Stimulated activated CD8-positive, alpha-beta memory T cell treated with anti-CD3 and anti-CD28 coated beads, Interleukin-7, amount 100 ng/mL, for 1 hour (primary cell): ENCODE measurements at regions not wholly inside any gene's neighbourhood (a gene's known extent, or its start where the extent isn't known, plus 50 kb on each side); places are given as distances from the start of the nearest gene placed in this dataset.

ENCODE experiments used
- DNase-seq, 2 donors: peaks; one replicate each; pipeline ENCODE4 v3.0.0-alpha.2; 2020; ENCODE audit warnings: low read depth in 2 of 2

GRCh38 chr5:54718656-54719055 is 201.1 kb downstream of the SNX18 start:
- no peak for DNase-seq

- no peak for DNase-seq
These were observed 200.3 kb downstream of the SNX18 start for GRCh38 chr5:54717870-54718269.

GRCh38 chr5:54717459-54717858 is 199.9 kb downstream of the SNX18 start:
- DNase-seq: no peak

GRCh38 chr5:54713923-54714581 is 196.5 kb downstream of the SNX18 start:
- no peak for DNase-seq

GRCh38 chr5:54709096-54709495 is 191.5 kb downstream of the SNX18 start:
- no peak for DNase-seq

GRCh38 chr5:54707841-54708240 is 190.3 kb downstream of the SNX18 start:
- no peak for DNase-seq

GRCh38 chr5:54705994-54706653 is 188.6 kb downstream of the SNX18 start:
- DNase-seq: no peak

GRCh38 chr5:54704825-54705224 is 187.3 kb downstream of the SNX18 start:
- DNase-seq: no peak

GRCh38 chr5:54704333-54704732 is 186.8 kb downstream of the SNX18 start:
- DNase-seq: no peak

- no peak for DNase-seq
These were observed 186.2 kb downstream of the SNX18 start for GRCh38 chr5:54703565-54704255.

GRCh38 chr5:54703133-54703532 is 185.6 kb downstream of the SNX18 start:
- DNase-seq: no peak

GRCh38 chr5:54702470-54702869 is 184.9 kb downstream of the SNX18 start:
- no peak for DNase-seq

- no peak for DNase-seq
These were observed 183.5 kb downstream of the SNX18 start for GRCh38 chr5:54700986-54701578.

GRCh38 chr5:54696931-54697330 is 179.4 kb downstream of the SNX18 start:
- no peak for DNase-seq

- DNase-seq: no peak
These were observed 178.8 kb downstream of the SNX18 start for GRCh38 chr5:54696346-54696745.

- DNase-seq: no peak
These were observed 177.8 kb downstream of the SNX18 start for GRCh38 chr5:54695198-54695966.

GRCh38 chr5:54693936-54694657 is 176.5 kb downstream of the SNX18 start:
- DNase-seq: no peak

GRCh38 chr5:54692631-54693030 is 175.1 kb downstream of the SNX18 start:
- DNase-seq: no peak

GRCh38 chr5:54691656-54692055 is 174.1 kb downstream of the SNX18 start:
- DNase-seq: no peak

- no peak for DNase-seq
These were observed 172.1 kb downstream of the SNX18 start for GRCh38 chr5:54689411-54690251.
